ENCODE measurements at regions not wholly inside any gene's neighbourhood (a gene's known extent, or its start where the extent isn't known, plus 50 kb on each side); places are given as distances from the start of the nearest gene placed in this dataset.

DNA sequence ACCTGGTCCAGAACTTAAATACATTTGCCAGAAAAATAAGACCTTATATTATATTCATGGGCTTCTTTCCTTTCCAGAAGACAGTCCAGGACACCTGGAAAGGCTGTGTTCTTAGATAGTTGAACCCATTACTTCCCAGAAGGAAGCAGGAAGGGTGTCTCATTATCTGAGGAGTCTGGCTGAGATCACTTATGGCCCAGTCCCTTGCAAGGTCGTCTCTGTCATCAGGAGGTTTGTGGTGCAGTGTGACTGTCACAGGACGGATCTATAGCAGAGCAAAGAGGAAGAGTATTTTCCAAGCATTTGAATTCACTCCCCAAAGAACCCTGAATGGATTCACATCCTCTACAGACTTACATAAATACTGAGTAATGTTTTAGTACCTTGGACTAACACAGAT lies 270.7 kb upstream of the MTNR1B start:
- Histone ChIP-seq H3K9me3 (ENCODE audit: insufficient read depth, low read length) (no peaks in the 10 kb centered on the region), H3K27me3 (ENCODE audit: low read length) (no peaks in the 10 kb centered on the region), H2AFZ (ENCODE audit: low read depth, low read length, severe bottlenecking) (no peak overlapping the region), H3K4me2 (ENCODE audit: low read depth, low read length, poor library complexity, severe bottlenecking) (no peak overlapping the region), H3K79me2 (ENCODE audit: insufficient read depth, low read length) (no peaks in the 10 kb centered on the region), H3K36me3 (ENCODE audit: low read length) (no peaks in the 10 kb centered on the region), H3K9ac (ENCODE audit: low read length) (no peak overlapping the region), H3K9me2 (replicated peaks; ENCODE audit: insufficient read depth, low read length) (no peaks in the 10 kb centered on the region), H3K27ac (ENCODE audit: low read depth, low read length) (no peak overlapping the region), H3F3A (ENCODE audit: insufficient read depth) (no peaks in the 10 kb centered on the region), H4K20me1 (ENCODE audit: low read depth, low read length) (no peaks in the 10 kb centered on the region), H3K4me3 (ENCODE audit: insufficient read depth, low read length, poor library complexity, severe bottlenecking) (no peak overlapping the region)
- TF ChIP-seq, protein P1, sequence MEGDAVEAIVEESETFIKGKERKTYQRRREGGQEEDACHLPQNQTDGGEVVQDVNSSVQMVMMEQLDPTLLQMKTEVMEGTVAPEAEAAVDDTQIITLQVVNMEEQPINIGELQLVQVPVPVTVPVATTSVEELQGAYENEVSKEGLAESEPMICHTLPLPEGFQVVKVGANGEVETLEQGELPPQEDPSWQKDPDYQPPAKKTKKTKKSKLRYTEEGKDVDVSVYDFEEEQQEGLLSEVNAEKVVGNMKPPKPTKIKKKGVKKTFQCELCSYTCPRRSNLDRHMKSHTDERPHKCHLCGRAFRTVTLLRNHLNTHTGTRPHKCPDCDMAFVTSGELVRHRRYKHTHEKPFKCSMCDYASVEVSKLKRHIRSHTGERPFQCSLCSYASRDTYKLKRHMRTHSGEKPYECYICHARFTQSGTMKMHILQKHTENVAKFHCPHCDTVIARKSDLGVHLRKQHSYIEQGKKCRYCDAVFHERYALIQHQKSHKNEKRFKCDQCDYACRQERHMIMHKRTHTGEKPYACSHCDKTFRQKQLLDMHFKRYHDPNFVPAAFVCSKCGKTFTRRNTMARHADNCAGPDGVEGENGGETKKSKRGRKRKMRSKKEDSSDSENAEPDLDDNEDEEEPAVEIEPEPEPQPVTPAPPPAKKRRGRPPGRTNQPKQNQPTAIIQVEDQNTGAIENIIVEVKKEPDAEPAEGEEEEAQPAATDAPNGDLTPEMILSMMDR (IDR thresholded peaks at IDR 0.05; ENCODE audit: insufficient read depth, low read length, poor library complexity, severe bottlenecking) = no peak
- TF ChIP-seq EZH2phosphoT487 (conservative IDR thresholded peaks at IDR 0.05; ENCODE audit: low read length) = no peak

DNA sequence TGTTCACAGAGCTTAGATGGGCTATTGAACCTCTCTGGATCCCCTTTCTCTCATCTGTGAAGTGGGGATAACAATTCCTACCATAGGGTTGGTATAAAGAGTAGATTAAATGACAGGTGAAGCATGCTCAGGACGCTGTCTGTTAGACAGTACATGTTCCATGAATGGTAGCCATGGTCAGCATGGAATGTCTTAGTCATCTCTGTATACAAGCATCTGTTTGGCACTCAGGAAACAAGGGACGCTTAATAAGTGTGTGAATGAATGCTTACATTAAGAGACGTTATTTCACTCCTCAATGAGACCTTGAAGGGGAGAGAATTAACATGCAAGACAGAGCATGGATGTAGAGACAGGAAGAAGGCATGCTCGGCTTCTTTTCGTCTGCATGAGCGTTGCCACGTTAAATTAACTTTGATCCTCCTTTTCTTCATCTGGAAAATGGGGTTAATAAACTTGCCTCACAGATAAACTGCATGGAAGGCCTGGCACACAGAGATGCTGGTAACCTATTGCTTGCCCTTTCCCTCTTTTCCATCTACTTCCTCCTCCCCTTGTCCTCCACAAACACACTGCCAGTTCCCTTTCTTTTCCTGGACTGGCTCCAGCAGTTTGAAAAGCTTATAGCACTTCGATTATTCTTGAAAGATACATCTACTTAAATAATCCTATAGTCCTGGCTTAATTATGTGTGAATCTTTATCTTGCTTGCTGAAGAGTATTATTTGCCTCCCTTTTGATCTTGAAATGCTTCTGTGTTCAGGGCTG lies 267.2 kb upstream of the MTNR1B start:
- Histone ChIP-seq H3K4me2 (ENCODE audit: low read depth, low read length, poor library complexity, severe bottlenecking) (no peak overlapping the region), H3K36me3 (ENCODE audit: low read length) (no peaks in the 10 kb centered on the region)
- TF ChIP-seq, protein P1 (IDR thresholded peaks at IDR 0.05; ENCODE audit: insufficient read depth, low read length, poor library complexity, severe bottlenecking) = no peak
- TF ChIP-seq EZH2phosphoT487 (conservative IDR thresholded peaks at IDR 0.05; ENCODE audit: low read length) = no peak

DNA sequence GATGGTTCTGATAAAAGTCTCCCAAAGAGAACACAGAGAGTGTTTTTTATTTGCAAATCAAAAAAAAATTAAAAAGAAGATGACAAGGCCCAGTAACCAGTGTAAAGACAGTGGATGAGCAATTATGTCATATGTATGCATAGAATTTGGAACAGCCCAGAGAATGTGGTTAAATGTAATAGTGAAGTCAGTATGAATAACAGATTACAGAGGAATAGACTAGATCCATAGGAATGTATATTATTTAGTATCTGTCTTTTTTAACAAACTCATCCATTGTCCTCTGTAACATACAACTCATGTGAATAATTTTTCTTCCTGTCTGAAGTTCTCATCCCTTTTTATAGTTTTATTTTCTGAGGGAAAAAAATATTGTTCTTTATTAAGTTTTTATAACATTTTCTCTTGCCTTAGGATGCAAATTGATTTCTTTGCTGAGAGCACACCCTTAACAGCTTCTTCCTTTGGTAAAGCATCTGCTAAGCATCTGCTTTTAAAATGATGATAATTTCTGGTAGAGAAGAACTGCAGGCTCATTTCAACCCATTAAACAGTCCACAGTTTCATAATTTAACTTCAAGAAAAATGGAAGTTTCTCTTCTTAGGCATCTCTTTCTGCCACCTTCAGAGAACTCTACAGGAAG lies 266.5 kb upstream of the MTNR1B start:
- Histone ChIP-seq H3K4me3 (ENCODE audit: insufficient read depth, low read length, poor library complexity, severe bottlenecking) (no peak overlapping the region), H3K27ac (ENCODE audit: low read depth, low read length) (no peak overlapping the region), H2AFZ (ENCODE audit: low read depth, low read length, severe bottlenecking) (no peak overlapping the region), H3K9me2 (replicated peaks; ENCODE audit: insufficient read depth, low read length) (no peaks in the 10 kb centered on the region), H3K9ac (ENCODE audit: low read length) (no peak overlapping the region), H3K9me3 (ENCODE audit: insufficient read depth, low read length) (0 out of 2 replicates have a peak, but pooled peaks cover 9% of the 10 kb centered on the region), H4K20me1 (ENCODE audit: low read depth, low read length) (no peaks in the 10 kb centered on the region), H3K4me2 (ENCODE audit: low read depth, low read length, poor library complexity, severe bottlenecking) (no peak overlapping the region), H3K36me3 (ENCODE audit: low read length) (no peaks in the 10 kb centered on the region), H3K79me2 (ENCODE audit: insufficient read depth, low read length) (no peaks in the 10 kb centered on the region), H3F3A (ENCODE audit: insufficient read depth) (no peaks in the 10 kb centered on the region), H3K27me3 (ENCODE audit: low read length) (no peaks in the 10 kb centered on the region)
- no peak for TF ChIP-seq EZH2phosphoT487 (conservative IDR thresholded peaks at IDR 0.05; ENCODE audit: low read length)
- TF ChIP-seq, protein P1 (IDR thresholded peaks at IDR 0.05; ENCODE audit: insufficient read depth, low read length, poor library complexity, severe bottlenecking) = no peak

More for the DNA sequence above, 267.2 kb upstream of the MTNR1B start:
- H3K9me3 ChIP-seq (ENCODE audit: insufficient read depth, low read length) = 0 out of 2 replicates have a peak, but pooled peaks cover 9% of the 10 kb centered on the region
- H3K4me3 ChIP-seq (ENCODE audit: insufficient read depth, low read length, poor library complexity, severe bottlenecking) = no peak overlapping the region
- no peak overlapping the region for H2AFZ ChIP-seq (ENCODE audit: low read depth, low read length, severe bottlenecking)
- H3K27ac ChIP-seq (ENCODE audit: low read depth, low read length) = no peak overlapping the region
- no peaks in the 10 kb centered on the region for H4K20me1 ChIP-seq (ENCODE audit: low read depth, low read length)
- no peaks in the 10 kb centered on the region for H3K9me2 ChIP-seq (replicated peaks; ENCODE audit: insufficient read depth, low read length)
- H3K79me2 ChIP-seq (ENCODE audit: insufficient read depth, low read length) = no peaks in the 10 kb centered on the region
- H3K9ac ChIP-seq (ENCODE audit: low read length) = no peak overlapping the region
- no peaks in the 10 kb centered on the region for H3K27me3 ChIP-seq (ENCODE audit: low read length)
- H3F3A ChIP-seq (ENCODE audit: insufficient read depth) = no peaks in the 10 kb centered on the region

All from SU-DHL-6 (cell line).